HEK293T (cell line): ENCODE measurements at regions not wholly inside any gene's neighbourhood (a gene's known extent, or its start where the extent isn't known, plus 50 kb on each side); places are given as distances from the start of the nearest gene placed in this dataset.

Experiments
- CTCF ChIA-PET: fragments of 350-600 bp; formaldehyde crosslinking; extraction: SDS; loops from one replicate; lab custom pipeline; 2021; ENCODE audit warnings: antibody characterized with exemption, inconsistent platforms; lab: Yijun Ruan, JAX
- POLR2A ChIA-PET: fragments of 350-600 bp; formaldehyde crosslinking; extraction: SDS; loops from one replicate; lab custom pipeline; 2020; ENCODE audit warnings: antibody characterized with exemption, inconsistent platforms; lab: Yijun Ruan, JAX
- DNase-seq: peaks from one replicate; pipeline ENCODE4 v3.0.0; 2012; ENCODE audit warnings: mixed read lengths; ENCODE audit errors: extremely low spot score
- ARNT ChIP-seq: fragments of 450-650 bp; IDR thresholded peaks from 2 replicates; pipeline ENCODE4 v1.6.1; 2017; ENCODE audit warnings: mild to moderate bottlenecking
- BHLHE40 ChIP-seq: fragments of 450-650 bp; IDR thresholded peaks from 2 replicates; pipeline ENCODE4 v1.6.1; 2016; ENCODE audit warnings: mild to moderate bottlenecking, moderate library complexity, borderline replicate concordance
- CTBP1 ChIP-seq: fragments of 450-650 bp; IDR thresholded peaks from 2 replicates; pipeline ENCODE4 v1.6.1; 2016; ENCODE audit warnings: borderline replicate concordance
- ELF4 ChIP-seq: fragments of 450-650 bp; IDR thresholded peaks from 2 replicates; pipeline ENCODE4 v1.6.1; 2017; ENCODE audit warnings: antibody characterized with exemption
- FOXA1 ChIP-seq: fragments of 450-650 bp; IDR thresholded peaks from 2 replicates; pipeline ENCODE4 v1.6.1; 2016; ENCODE audit warnings: mild to moderate bottlenecking
- FOXK2 ChIP-seq: fragments of 450-650 bp; IDR thresholded peaks from 2 replicates; pipeline ENCODE4 v1.6.1; 2016; ENCODE audit warnings: mild to moderate bottlenecking
- FOXM1 ChIP-seq: fragments of 450-650 bp; IDR thresholded peaks from 2 replicates; pipeline ENCODE4 v1.6.1; 2017; ENCODE audit warnings: mild to moderate bottlenecking, borderline replicate concordance
- HDGF ChIP-seq: fragments of 450-650 bp; IDR thresholded peaks from 2 replicates; pipeline ENCODE4 v1.6.1; 2017; ENCODE audit warnings: antibody characterized with exemption, borderline replicate concordance
- L3MBTL2 ChIP-seq: fragments of 450-650 bp; conservative IDR thresholded peaks from 2 replicates; pipeline ENCODE4 v1.6.1; 2016; ENCODE audit warnings: mild to moderate bottlenecking
- LEF1 ChIP-seq: fragments of 450-650 bp; IDR thresholded peaks from 2 replicates; pipeline ENCODE4 v1.6.1; 2017; ENCODE audit warnings: mild to moderate bottlenecking, borderline replicate concordance
- NFRKB ChIP-seq: fragments of 450-650 bp; IDR thresholded peaks from 2 replicates; pipeline ENCODE4 v1.6.1; 2016; ENCODE audit warnings: mild to moderate bottlenecking, moderate library complexity
- SP1 ChIP-seq: fragments of 450-650 bp; IDR thresholded peaks from 2 replicates; pipeline ENCODE4 v1.6.1; 2017
- SUZ12 ChIP-seq: fragments of 450-650 bp; IDR thresholded peaks from 2 replicates; pipeline ENCODE4 v1.6.1; 2016; ENCODE audit warnings: mild to moderate bottlenecking
- TARDBP ChIP-seq: fragments of 450-650 bp; IDR thresholded peaks from 2 replicates; pipeline ENCODE4 v1.6.1; 2016
- ZNF384 ChIP-seq: fragments of 450-650 bp; IDR thresholded peaks from 2 replicates; pipeline ENCODE4 v1.6.1; 2016
- TF ChIP-seq, protein P1 (sequence below): fragments of 450-650 bp; IDR thresholded peaks from 2 replicates; pipeline ENCODE4 v1.6.1; 2016

DNA sequence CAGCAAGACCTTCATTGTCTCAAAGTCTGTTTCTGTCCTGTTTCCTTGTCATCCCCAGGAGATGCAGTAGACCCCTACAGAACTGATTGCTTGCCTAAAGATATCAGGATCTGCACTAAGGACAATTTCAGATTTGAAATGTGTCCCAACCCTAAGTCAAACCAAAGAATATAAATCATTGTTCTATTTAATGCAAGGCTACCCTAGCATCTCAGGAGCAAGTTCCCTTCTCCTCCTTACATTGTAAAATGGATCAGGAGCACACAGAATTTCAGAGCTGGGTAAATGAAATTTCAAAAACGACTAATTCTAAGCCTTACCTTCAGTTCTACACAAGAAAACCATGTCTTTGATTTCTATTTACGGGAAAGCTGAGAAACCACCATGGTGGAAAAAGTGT, 360.9 kb upstream of the KCNH8 start:
- no peak for TF ChIP-seq FOXK2
- no peak for TF ChIP-seq ZNF384
- TF ChIP-seq, protein P1, sequence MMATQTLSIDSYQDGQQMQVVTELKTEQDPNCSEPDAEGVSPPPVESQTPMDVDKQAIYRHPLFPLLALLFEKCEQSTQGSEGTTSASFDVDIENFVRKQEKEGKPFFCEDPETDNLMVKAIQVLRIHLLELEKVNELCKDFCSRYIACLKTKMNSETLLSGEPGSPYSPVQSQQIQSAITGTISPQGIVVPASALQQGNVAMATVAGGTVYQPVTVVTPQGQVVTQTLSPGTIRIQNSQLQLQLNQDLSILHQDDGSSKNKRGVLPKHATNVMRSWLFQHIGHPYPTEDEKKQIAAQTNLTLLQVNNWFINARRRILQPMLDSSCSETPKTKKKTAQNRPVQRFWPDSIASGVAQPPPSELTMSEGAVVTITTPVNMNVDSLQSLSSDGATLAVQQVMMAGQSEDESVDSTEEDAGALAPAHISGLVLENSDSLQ = no peak
- TF ChIP-seq SP1 = no peak
- no peak for TF ChIP-seq TARDBP
- no peak for TF ChIP-seq CTBP1
- TF ChIP-seq HDGF = no peak
- TF ChIP-seq ELF4 = no peak
- no peak for TF ChIP-seq FOXM1
- TF ChIP-seq LEF1 = no peak
- no peak for TF ChIP-seq SUZ12
- TF ChIP-seq L3MBTL2 = no peak
- no peak for TF ChIP-seq FOXA1
- no peak for TF ChIP-seq ARNT
- no peak for TF ChIP-seq NFRKB
- no peak for TF ChIP-seq BHLHE40
- DNase-seq = no peak
- CTCF ChIA-PET = no interaction called here
- POLR2A ChIA-PET = no interaction called here

DNA sequence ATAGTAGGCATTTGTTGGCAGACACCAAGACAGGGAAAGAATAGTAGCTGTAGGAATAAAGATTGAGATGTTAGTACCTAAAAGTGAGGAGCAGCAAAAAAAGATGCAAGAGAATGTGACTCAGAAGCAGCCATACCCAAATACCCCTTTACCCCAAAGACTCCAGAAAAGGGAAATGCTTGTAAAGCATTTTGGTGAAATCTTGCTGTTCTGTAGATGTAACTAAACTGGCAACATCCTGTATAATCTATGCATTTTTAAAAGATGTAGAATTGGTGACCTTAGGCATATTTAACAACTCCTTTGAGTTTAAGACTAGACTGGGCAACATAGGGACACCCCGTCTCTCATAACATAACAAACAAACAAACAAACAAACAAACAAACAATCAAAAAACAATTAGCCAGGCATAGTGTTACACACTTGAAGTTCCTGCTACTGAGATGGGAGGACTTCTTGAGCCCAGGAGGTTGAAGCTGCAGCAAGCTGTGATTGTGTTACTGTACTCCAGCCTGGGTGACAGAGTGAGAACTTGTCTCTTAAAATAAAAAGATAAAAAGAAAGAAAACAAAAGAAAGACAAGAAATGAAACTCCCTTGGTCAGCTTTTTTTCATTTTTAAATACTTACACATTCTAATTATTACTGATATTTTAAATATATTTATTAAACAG, 361.5 kb upstream of the KCNH8 start:
- ChIA-PET CTCF (no interaction called here), POLR2A (no interaction called here)
- DNase-seq = no peak
- TF ChIP-seq ELF4 = no peak
- TF ChIP-seq FOXM1 = no peak
- TF ChIP-seq SUZ12 = no peak
- no peak for TF ChIP-seq CTBP1
- TF ChIP-seq BHLHE40 = no peak
- no peak for TF ChIP-seq NFRKB
- no peak for TF ChIP-seq ARNT
- TF ChIP-seq L3MBTL2 = no peak
- no peak for TF ChIP-seq TARDBP
- no peak for TF ChIP-seq SP1
- no peak for TF ChIP-seq FOXA1

DNA sequence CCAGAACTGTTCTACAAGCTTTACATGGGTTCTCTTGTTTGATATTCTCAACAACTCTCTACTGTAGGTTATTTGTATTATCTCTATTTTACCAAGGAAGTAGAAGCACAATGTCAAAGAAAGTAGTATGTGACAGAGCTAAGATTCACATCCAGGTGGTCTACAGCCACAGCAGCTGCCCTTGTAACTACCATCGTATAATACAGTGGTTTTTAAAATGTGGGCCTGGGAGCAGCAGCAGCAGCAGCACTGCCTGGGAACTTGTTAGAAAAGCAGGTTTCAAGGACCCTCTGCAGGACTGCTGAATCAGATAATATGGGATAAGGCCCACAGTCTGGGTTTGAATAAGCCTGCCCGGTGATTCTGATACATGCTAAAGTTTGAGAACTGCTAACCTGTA, 357.1 kb upstream of the SATB1 start:
- CTCF ChIA-PET = no interaction called here
- POLR2A ChIA-PET = no interaction called here
- no peak for TF ChIP-seq L3MBTL2
- no peak for TF ChIP-seq HDGF
- TF ChIP-seq FOXK2 = no peak
- TF ChIP-seq FOXA1 = no peak
- TF ChIP-seq, protein P1 = no peak
- no peak for TF ChIP-seq ARNT
- TF ChIP-seq TARDBP = no peak
- no peak for TF ChIP-seq LEF1
- TF ChIP-seq FOXM1 = no peak
- no peak for TF ChIP-seq NFRKB
- no peak for TF ChIP-seq CTBP1
- TF ChIP-seq SP1 = no peak
- TF ChIP-seq SUZ12 = no peak
- TF ChIP-seq ZNF384 = no peak
- TF ChIP-seq BHLHE40 = no peak
- DNase-seq = no peak

DNA sequence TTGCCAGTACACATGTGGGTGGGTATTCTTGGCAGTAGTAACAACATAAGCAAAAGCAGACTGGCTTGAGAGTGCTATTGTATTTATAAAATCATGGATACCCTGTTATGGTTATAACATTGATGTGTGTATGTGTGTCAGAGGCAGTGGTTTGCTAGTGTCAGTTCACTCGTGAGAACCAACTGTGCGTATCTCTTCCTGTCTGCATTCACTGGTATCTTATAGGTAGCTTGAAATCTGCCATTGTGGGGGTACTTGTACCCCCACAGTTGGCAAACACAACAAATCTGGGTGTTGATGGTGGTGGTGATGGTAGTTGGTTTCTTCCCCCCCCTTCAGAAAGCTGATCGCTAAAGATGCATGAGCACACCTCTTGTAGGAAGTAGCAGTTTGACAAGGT, 355.8 kb upstream of the SATB1 start:
- TF ChIP-seq, protein P1 = no peak
- POLR2A ChIA-PET = no interaction called here
- CTCF ChIA-PET = no interaction called here
- no peak for DNase-seq

DNA sequence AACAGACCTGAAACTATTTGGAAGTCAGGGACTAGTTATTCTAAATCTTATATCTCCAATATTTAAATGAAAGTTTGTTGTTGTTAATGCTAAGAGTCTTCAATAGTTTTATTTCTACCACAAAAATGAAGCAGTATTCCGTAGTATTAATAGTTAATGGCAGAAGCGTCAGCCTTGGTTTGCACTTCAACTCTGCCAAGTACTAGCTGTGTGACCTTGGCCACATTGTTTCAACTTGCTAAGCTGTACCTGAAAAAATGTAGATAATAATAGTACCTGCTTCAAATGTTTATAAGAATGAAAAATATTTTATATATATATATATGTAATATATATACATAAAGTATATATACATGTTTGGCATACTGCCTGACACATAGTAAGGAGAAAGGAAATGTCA, 354.6 kb upstream of the SATB1 start:
- DNase-seq = no peak
- POLR2A ChIA-PET = no interaction called here
- CTCF ChIA-PET = no interaction called here
- TF ChIP-seq NFRKB (no peak), L3MBTL2 (no peak), FOXM1 (no peak), ARNT (no peak), CTBP1 (no peak), ELF4 (no peak), FOXK2 (no peak), TARDBP (no peak), SP1 (no peak), BHLHE40 (no peak), ZNF384 (no peak), HDGF (no peak), FOXA1 (no peak), LEF1 (no peak), SUZ12 (no peak)
- TF ChIP-seq, protein P1 = no peak

DNA sequence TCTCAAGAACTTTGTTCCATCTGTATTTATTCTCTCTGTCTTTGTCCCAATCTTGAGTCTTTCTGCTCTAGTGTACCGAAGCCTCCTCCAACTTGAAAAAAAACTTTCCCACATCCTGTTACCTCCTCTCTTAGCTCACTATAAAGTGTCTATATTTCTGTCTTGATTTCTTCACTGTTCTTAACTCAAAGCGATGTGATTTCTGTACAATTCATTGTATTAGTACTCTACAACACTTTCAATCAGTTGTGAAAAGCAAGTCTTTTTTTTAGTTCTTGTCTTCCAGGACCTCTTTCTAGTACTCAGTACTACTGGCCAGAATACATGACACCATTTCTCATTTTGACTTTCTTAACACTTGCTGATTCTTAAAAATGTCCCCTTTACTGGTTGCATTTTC, 353.5 kb upstream of the SATB1 start:
- ChIA-PET CTCF (no interaction called here), POLR2A (no interaction called here)
- no peak for DNase-seq
- TF ChIP-seq FOXA1 = no peak
- no peak for TF ChIP-seq SUZ12
- TF ChIP-seq NFRKB = no peak
- TF ChIP-seq BHLHE40 = no peak
